ENCODE measurements at regions not wholly inside any gene's neighbourhood (a gene's known extent, or its start where the extent isn't known, plus 50 kb on each side); places are given as distances from the start of the nearest gene placed in this dataset.

DNA sequence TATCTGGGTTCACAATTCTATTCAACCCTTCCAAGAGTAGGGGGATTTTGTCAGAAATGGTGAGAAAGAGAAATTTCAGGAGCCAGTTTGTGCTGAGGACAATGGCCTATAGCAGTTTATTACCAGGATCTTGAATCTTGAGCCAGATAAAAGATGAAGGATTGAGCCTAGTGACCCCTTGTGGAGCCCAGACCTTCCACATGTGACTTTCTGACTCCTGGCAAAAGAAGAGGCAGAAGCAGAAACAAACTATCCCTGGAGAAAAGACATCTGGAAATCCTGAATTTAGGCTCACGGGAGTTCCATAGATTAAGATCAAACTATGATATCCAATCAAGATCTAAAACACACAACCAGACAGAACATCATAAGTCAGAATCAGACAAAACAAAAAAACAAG is 60.9 kb upstream of the CHRM2 start:
- DNase-seq = no peak
- 43 to 68% (median 59%) methylated on average over 1 of the region's 1 CpG for WGBS, 5 donors
- intact Hi-C loops (cut with DNase I; ENCODE audit: low total_unique reads) = no loop called here
- Histone ChIP-seq H3K36me3 (no peaks in the 10 kb centered on the region), H3K27me3 (replicated peaks in 1 of 7) (no peaks in the 10 kb centered on the region), H3K27ac (no peak overlapping the region), H3K4me3 (no peak overlapping the region), H3K4me1 (no peaks in the 10 kb centered on the region), H3K9me3 (peaks cover 0 to 38% (median 25%) of the 10 kb centered on the region in 8 donors)
- TF ChIP-seq POLR2A (IDR thresholded peaks at IDR 0.05) (no peak), POLR2AphosphoS5 (IDR thresholded peaks at IDR 0.05) (no peak)
- TF ChIP-seq, protein P1, sequence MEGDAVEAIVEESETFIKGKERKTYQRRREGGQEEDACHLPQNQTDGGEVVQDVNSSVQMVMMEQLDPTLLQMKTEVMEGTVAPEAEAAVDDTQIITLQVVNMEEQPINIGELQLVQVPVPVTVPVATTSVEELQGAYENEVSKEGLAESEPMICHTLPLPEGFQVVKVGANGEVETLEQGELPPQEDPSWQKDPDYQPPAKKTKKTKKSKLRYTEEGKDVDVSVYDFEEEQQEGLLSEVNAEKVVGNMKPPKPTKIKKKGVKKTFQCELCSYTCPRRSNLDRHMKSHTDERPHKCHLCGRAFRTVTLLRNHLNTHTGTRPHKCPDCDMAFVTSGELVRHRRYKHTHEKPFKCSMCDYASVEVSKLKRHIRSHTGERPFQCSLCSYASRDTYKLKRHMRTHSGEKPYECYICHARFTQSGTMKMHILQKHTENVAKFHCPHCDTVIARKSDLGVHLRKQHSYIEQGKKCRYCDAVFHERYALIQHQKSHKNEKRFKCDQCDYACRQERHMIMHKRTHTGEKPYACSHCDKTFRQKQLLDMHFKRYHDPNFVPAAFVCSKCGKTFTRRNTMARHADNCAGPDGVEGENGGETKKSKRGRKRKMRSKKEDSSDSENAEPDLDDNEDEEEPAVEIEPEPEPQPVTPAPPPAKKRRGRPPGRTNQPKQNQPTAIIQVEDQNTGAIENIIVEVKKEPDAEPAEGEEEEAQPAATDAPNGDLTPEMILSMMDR (IDR thresholded peaks at IDR 0.05 in 8 of 11, conservative IDR thresholded peaks at IDR 0.05 in 3 of 11) = no peak

DNA sequence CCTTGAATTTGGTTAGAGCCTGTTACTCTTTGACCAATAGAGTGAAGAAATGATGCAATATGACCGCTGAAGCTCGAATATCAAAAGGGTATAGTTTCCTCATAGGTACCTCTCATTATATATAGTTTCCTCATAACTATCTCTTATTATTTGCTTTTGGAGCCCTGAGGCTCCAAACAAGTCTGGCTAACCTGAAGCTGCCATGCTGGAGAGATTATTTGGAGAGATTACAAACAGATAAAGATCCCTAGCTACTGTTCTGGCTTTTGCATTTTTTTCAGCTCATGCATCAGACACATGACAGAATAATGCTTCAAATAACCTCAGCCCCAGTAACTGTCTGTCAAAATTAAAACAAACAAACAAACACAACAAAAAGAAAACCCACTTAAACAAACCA is 65.4 kb upstream of the CHRM2 start:
- Histone ChIP-seq H3K4me3 (no peak overlapping the region), H3K27ac (no peak overlapping the region), H3K9me3 (peaks cover 0 to 9% (median 0%) of the 10 kb centered on the region in 8 donors), H3K4me1 (no peaks in the 10 kb centered on the region), H3K36me3 (no peaks in the 10 kb centered on the region), H3K27me3 (replicated peaks in 1 of 7) (no peaks in the 10 kb centered on the region)
- no peak for TF ChIP-seq POLR2AphosphoS5 (IDR thresholded peaks at IDR 0.05)
- no peak for TF ChIP-seq POLR2A (IDR thresholded peaks at IDR 0.05)
- TF ChIP-seq, protein P1 (IDR thresholded peaks at IDR 0.05 in 8 of 11, conservative IDR thresholded peaks at IDR 0.05 in 3 of 11) = no peak
- intact Hi-C loops (cut with DNase I; ENCODE audit: low total_unique reads) = no loop called here
- 77 to 87% (median 86%) methylated on average over 2 of the region's 2 CpGs for WGBS, 5 donors
- no peak for DNase-seq

DNA sequence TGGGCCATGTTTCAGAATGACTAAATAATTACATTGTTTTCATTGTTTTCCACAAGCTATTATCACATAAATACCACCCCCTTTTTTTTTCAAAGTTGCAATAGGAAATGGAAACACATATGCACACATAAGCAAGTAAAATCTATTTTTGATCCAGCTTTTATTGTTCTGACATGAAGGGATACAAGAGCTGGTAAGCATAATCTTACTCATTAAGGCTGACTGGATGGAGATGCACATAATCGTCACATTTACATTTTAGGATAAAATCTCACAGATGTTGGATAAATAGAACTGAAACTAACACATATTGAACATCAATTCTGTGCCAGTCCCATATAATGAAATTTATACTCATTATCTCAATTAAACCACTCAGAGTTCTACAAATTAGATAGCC is 84.5 kb upstream of the CHRM2 start:
- 77 to 93% (median 82%) methylated on average over 1 of the region's 1 CpG for WGBS, 5 donors
- intact Hi-C loops (cut with DNase I; ENCODE audit: low total_unique reads) = no loop called here
- peaks cover 0 to 16% (median 3%) of the 10 kb centered on the region in 8 donors for H3K9me3 ChIP-seq

DNA sequence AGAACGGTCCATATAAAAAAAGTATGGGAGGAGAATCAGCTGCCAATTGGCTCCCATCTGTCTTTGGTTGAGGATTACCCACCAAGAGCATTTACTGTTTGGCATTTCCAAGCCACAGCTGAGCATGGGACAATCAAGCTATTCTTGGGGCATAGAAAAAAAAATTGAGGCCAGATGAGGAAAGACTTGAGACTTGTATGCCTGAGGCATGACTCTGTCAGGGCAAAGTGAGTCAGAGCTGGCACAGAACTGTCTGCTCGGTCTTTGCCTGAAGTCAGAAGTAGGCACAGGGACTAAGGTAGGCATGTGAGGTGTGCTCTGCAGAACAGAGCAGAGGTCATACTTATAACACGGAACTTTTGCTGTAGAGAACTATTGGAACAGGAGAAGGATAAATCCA is 126.5 kb upstream of the CHRM2 start:
- Histone ChIP-seq H3K36me3 (no peaks in the 10 kb centered on the region), H3K4me3 (no peak overlapping the region), H3K27ac (no peak overlapping the region), H3K27me3 (replicated peaks in 1 of 7) (no peaks in the 10 kb centered on the region), H3K4me1 (no peaks in the 10 kb centered on the region), H3K9me3 (peaks cover 2 to 52% (median 36%) of the 10 kb centered on the region in 8 donors)
- intact Hi-C loops (cut with DNase I; ENCODE audit: low total_unique reads) = no loop called here
- TF ChIP-seq, protein P1 (IDR thresholded peaks at IDR 0.05 in 8 of 11, conservative IDR thresholded peaks at IDR 0.05 in 3 of 11) = no peak
- 72 to 87% (median 85%) methylated on average over 3 of the region's 3 CpGs for WGBS, 5 donors
- DNase-seq = no peak

More for the DNA sequence above, 84.5 kb upstream of the CHRM2 start:
- no peaks in the 10 kb centered on the region for H3K27me3 ChIP-seq (replicated peaks in 1 of 7)
- no peak for DNase-seq
- H3K36me3 ChIP-seq = no peaks in the 10 kb centered on the region
- TF ChIP-seq, protein P1 (IDR thresholded peaks at IDR 0.05 in 8 of 11, conservative IDR thresholded peaks at IDR 0.05 in 3 of 11) = no peak
- TF ChIP-seq POLR2A (IDR thresholded peaks at IDR 0.05) (no peak), POLR2AphosphoS5 (IDR thresholded peaks at IDR 0.05) (no peak)
- H3K4me1 ChIP-seq = no peaks in the 10 kb centered on the region
- no peak overlapping the region for H3K27ac ChIP-seq
- no peak overlapping the region for H3K4me3 ChIP-seq
